HL-60 (cell line): ENCODE measurements at regions not wholly inside any gene's neighbourhood (a gene's known extent, or its start where the extent isn't known, plus 50 kb on each side); places are given as distances from the start of the nearest gene placed in this dataset.

ENCODE experiments used
- DNase-seq, 2 experiments: peaks; one replicate each; pipeline ENCODE4 v3.0.0-alpha.2; 2010 to 2020; ENCODE audit warnings: low read depth in 1 of 2, low spot score in 1 of 2
- H3K27ac ChIP-seq: fragments of 250-450 bp; sonication (Bioruptor Pico); replicated peaks from 2 replicates; pipeline ENCODE4 v1.5.1; 2020; ENCODE audit warnings: mild to moderate bottlenecking, moderate library complexity
- H3K27me3 ChIP-seq: fragments of 250-450 bp; sonication (Bioruptor Pico); 2 replicates; pipeline ENCODE4 v1.5.1; 2021; ENCODE audit warnings: mild to moderate bottlenecking, moderate library complexity; ENCODE audit not compliant: insufficient read depth, poor library complexity, severe bottlenecking
- H3K4me3 ChIP-seq: replicated peaks from 2 replicates; pipeline ENCODE4 v1.5.1; 2011; ENCODE audit warnings: mild to moderate bottlenecking, control low read depth, low read length; ENCODE audit not compliant: insufficient read depth
- GABPA ChIP-seq: IDR thresholded peaks from 2 replicates; pipeline ENCODE4 v1.6.1; 2012; ENCODE audit warnings: low read depth
- POLR2AphosphoS5 ChIP-seq: IDR thresholded peaks from 2 replicates; pipeline ENCODE4 v1.6.1; 2012; ENCODE audit warnings: low read depth
- SPI1 ChIP-seq: IDR thresholded peaks from 2 replicates; pipeline ENCODE4 v1.6.1; 2012; ENCODE audit warnings: low read depth, mild to moderate bottlenecking, borderline replicate concordance
- TF ChIP-seq, protein P1 (sequence below): IDR thresholded peaks from 2 replicates; pipeline ENCODE4 v1.6.1; 2012; ENCODE audit warnings: low read depth; ENCODE audit not compliant: insufficient replicate concordance
- TF ChIP-seq, protein P2 (sequence below): IDR thresholded peaks from one replicate; pipeline ENCODE4 v1.5.1; 2011; ENCODE audit warnings: low read length, control low read depth, inconsistent platforms; ENCODE audit not compliant: insufficient read depth

DNA sequence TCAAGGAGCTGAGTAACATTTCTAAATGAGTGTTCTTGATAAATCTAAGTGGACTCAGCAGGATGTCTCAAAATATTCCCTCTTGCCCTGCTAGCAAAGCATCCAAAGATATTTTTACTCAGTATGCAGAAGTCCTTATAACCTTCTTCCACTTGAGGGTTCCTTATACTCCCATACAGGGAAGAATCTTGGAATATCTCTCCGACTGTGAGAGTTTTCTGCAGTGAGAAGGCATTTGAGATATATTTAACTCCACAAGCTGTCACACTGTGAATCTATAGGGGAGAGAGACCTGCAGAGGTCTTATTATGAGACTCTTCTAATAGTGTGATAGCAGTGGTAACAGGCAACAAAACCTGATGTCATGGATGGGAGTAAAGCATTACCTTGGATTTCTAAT is 1034.5 kb upstream of the PABPC4L start:
- no peak overlapping the region for H3K4me3 ChIP-seq

DNA sequence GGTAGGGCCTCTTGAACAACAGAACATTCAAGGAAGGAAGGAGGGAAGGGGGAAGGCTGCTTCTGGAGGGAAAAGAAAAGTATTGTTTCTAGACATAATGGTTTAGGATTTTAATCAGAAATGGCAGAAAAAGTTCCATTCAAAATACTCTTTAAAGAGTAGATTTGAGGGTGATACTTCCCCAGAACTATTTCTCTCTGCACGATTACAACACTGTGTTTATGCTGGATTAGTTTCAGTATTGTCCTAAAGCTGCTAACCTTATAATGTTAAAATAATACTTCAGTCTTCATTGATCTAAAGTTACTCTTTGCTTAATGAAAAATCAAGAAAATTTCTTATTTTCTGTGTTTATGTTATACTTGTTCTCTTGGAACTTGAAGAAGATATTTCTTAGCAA is 1026.3 kb upstream of the PABPC4L start:
- Histone ChIP-seq H3K4me3 (no peak overlapping the region), H3K27me3 (no peaks in the 10 kb centered on the region), H3K27ac (no peak overlapping the region)
- no peak for DNase-seq
- TF ChIP-seq GABPA (no peak), POLR2AphosphoS5 (no peak), SPI1 (no peak)
- TF ChIP-seq, protein P1, sequence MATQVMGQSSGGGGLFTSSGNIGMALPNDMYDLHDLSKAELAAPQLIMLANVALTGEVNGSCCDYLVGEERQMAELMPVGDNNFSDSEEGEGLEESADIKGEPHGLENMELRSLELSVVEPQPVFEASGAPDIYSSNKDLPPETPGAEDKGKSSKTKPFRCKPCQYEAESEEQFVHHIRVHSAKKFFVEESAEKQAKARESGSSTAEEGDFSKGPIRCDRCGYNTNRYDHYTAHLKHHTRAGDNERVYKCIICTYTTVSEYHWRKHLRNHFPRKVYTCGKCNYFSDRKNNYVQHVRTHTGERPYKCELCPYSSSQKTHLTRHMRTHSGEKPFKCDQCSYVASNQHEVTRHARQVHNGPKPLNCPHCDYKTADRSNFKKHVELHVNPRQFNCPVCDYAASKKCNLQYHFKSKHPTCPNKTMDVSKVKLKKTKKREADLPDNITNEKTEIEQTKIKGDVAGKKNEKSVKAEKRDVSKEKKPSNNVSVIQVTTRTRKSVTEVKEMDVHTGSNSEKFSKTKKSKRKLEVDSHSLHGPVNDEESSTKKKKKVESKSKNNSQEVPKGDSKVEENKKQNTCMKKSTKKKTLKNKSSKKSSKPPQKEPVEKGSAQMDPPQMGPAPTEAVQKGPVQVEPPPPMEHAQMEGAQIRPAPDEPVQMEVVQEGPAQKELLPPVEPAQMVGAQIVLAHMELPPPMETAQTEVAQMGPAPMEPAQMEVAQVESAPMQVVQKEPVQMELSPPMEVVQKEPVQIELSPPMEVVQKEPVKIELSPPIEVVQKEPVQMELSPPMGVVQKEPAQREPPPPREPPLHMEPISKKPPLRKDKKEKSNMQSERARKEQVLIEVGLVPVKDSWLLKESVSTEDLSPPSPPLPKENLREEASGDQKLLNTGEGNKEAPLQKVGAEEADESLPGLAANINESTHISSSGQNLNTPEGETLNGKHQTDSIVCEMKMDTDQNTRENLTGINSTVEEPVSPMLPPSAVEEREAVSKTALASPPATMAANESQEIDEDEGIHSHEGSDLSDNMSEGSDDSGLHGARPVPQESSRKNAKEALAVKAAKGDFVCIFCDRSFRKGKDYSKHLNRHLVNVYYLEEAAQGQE, result no peak
- TF ChIP-seq, protein P2, sequence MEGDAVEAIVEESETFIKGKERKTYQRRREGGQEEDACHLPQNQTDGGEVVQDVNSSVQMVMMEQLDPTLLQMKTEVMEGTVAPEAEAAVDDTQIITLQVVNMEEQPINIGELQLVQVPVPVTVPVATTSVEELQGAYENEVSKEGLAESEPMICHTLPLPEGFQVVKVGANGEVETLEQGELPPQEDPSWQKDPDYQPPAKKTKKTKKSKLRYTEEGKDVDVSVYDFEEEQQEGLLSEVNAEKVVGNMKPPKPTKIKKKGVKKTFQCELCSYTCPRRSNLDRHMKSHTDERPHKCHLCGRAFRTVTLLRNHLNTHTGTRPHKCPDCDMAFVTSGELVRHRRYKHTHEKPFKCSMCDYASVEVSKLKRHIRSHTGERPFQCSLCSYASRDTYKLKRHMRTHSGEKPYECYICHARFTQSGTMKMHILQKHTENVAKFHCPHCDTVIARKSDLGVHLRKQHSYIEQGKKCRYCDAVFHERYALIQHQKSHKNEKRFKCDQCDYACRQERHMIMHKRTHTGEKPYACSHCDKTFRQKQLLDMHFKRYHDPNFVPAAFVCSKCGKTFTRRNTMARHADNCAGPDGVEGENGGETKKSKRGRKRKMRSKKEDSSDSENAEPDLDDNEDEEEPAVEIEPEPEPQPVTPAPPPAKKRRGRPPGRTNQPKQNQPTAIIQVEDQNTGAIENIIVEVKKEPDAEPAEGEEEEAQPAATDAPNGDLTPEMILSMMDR, result no peak

More for the DNA sequence above, 1034.5 kb upstream of the PABPC4L start:
- no peak for TF ChIP-seq SPI1
- no peak for TF ChIP-seq POLR2AphosphoS5
- TF ChIP-seq GABPA, result no peak
- TF ChIP-seq, protein P2, result no peak
- TF ChIP-seq, protein P1, result no peak
- no peaks in the 10 kb centered on the region for H3K27me3 ChIP-seq
- H3K27ac ChIP-seq, result no peak overlapping the region
- no peak for DNase-seq

DNA sequence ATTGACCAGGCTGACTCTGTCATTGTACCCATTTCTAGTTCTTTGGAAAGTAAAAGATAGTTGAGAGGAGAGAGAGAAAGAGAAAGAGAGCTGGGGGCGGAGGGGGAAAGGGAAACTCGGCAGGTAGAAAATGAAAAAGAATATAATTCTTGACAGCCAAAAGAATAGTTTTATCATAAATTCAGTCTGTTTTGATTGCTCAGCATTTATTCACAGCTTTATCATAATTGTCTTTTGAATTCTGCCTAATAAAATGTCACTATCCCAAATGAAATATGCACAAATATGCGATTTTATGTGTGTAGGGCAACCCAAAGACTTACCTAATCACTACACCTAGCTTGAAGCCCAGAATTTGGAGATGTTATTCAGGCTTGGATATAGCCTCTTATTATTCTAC is 1024.0 kb upstream of the PABPC4L start:
- Histone ChIP-seq H3K4me3 (no peak overlapping the region), H3K27ac (no peak overlapping the region), H3K27me3 (no peaks in the 10 kb centered on the region)
- no peak for DNase-seq
- no peak for TF ChIP-seq SPI1
- TF ChIP-seq, protein P1, result no peak
- TF ChIP-seq POLR2AphosphoS5, result no peak
- TF ChIP-seq GABPA, result no peak
- TF ChIP-seq, protein P2, result no peak
